Vagina (tissue), 2 donors: ENCODE measurements at regions not wholly inside any gene's neighbourhood (a gene's known extent, or its start where the extent isn't known, plus 50 kb on each side); places are given as distances from the start of the nearest gene placed in this dataset.

ENCODE experiments used
- DNase-seq, 2 donors: peaks; one replicate each; pipeline ENCODE4 v3.0.0-alpha.2; 2017; ENCODE audit errors: extremely low spot score in 2 of 2
- H3K27ac ChIP-seq: fragments of 200-600 bp; sonication (generic); one replicate; pipeline ENCODE4 v1.5.1; 2019
- H3K27me3 ChIP-seq: fragments of 200-600 bp; sonication (generic); one replicate; pipeline ENCODE4 v1.5.1; 2019
- H3K36me3 ChIP-seq, 2 donors: fragments of 200-600 bp; sonication (generic); one replicate each; pipeline ENCODE4 v1.5.1; 2017 to 2019
- H3K4me1 ChIP-seq: fragments of 200-600 bp; sonication (generic); one replicate; pipeline ENCODE4 v1.5.1; 2019
- H3K4me3 ChIP-seq, 2 donors: fragments of 200-600 bp; sonication (generic); 1 replicate in 1 of 2; 2 replicates in 1 of 2; pipeline ENCODE4 v1.5.1; 2016 to 2019
- H3K9me3 ChIP-seq: fragments of 200-600 bp; sonication (generic); one replicate; pipeline ENCODE4 v1.5.1; 2019
- POLR2A ChIP-seq, 2 donors: fragments of 450-650 bp; IDR thresholded peaks; one replicate each; pipeline ENCODE4 v1.6.1; 2017; ENCODE audit warnings: antibody characterized with exemption in 2 of 2, mild to moderate bottlenecking in 2 of 2, moderate library complexity in 2 of 2
- POLR2AphosphoS5 ChIP-seq, 2 donors: sonication (generic); formaldehyde crosslinking; IDR thresholded peaks; one replicate each; pipeline ENCODE4 v1.9.0; 2017; ENCODE audit warnings: antibody characterized with exemption in 2 of 2, mild to moderate bottlenecking in 2 of 2, low read depth in 1 of 2; ENCODE audit not compliant: insufficient read depth in 1 of 2
- intact Hi-C: fragments of 100-400 bp; cut with DNase I; formaldehyde crosslinking; loops from one replicate; pipeline ENCODE4 v1.15.1; 2023
- TF ChIP-seq, protein P1 (sequence below), 3 experiments: fragments of 450-650 bp in 2 of 3; fragments of 200-600 bp in 1 of 3; sonication (generic) in 1 of 3; IDR thresholded peaks; one replicate each; pipeline ENCODE4 v1.5.1; 2017 to 2019; ENCODE audit warnings: antibody characterized with exemption in 3 of 3, mild to moderate bottlenecking in 2 of 3, moderate library complexity in 2 of 3

GRCh38 chr1:4602462-4603294, 51.7 kb upstream of the AJAP1 start:
- H3K36me3 ChIP-seq, result no peaks in the 10 kb centered on the region
- intact Hi-C loops, result no loop called here
- no peaks in the 10 kb centered on the region for H3K4me1 ChIP-seq
- no peaks in the 10 kb centered on the region for H3K9me3 ChIP-seq
- no peak for DNase-seq
- no peak overlapping the region for H3K27ac ChIP-seq
- H3K4me3 ChIP-seq, result no peak overlapping the region
- TF ChIP-seq POLR2AphosphoS5 (IDR thresholded peaks at IDR 0.05; ENCODE audit: insufficient read depth in 1 of 2, low read depth in 1 of 2) (no peak), POLR2A (IDR thresholded peaks at IDR 0.05) (no peak)
- TF ChIP-seq, protein P1, sequence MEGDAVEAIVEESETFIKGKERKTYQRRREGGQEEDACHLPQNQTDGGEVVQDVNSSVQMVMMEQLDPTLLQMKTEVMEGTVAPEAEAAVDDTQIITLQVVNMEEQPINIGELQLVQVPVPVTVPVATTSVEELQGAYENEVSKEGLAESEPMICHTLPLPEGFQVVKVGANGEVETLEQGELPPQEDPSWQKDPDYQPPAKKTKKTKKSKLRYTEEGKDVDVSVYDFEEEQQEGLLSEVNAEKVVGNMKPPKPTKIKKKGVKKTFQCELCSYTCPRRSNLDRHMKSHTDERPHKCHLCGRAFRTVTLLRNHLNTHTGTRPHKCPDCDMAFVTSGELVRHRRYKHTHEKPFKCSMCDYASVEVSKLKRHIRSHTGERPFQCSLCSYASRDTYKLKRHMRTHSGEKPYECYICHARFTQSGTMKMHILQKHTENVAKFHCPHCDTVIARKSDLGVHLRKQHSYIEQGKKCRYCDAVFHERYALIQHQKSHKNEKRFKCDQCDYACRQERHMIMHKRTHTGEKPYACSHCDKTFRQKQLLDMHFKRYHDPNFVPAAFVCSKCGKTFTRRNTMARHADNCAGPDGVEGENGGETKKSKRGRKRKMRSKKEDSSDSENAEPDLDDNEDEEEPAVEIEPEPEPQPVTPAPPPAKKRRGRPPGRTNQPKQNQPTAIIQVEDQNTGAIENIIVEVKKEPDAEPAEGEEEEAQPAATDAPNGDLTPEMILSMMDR (IDR thresholded peaks at IDR 0.05), result no peak
- no peaks in the 10 kb centered on the region for H3K27me3 ChIP-seq

DNA sequence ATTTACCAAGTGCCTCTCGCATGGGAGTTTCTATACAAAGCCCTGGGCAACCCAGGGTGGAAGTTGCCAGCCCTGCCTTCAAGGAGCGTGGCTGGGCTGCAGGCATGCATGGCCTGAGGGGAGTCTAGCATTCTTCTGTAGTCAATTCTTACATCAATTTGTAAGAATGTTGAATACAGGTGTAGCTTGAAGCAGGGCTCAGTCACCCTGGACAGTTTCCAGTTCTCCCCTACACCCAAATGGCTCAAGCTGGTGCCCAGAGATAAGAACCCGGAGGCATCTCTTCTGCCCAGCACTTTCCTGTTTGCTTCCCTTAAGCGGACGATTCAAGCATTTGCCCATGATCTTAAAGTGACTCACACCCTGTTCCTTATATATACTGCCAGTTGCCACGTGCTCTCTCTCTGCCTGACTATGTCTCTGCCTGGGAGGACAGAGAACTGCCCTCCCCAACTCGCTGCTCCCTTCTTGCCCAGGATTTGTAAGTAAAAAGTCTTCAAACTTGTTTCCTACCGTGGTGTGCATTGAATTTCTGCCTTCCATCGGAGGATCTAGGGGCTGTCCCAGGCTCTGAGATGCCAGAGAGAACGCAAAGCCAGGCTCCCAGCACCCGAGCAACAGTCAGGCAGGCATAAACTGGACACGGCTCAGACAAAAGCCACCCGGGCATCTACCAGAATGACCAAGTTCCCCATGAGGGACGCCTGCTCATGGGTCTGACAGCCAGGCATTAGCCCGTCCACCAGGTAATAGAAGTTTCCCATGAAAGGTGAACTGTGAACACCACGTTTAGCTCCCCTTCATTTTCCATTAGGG, 50.9 kb upstream of the AJAP1 start:
- intact Hi-C loops, result no loop called here
- Histone ChIP-seq H3K9me3 (no peaks in the 10 kb centered on the region), H3K27ac (no peak overlapping the region), H3K4me1 (no peaks in the 10 kb centered on the region), H3K36me3 (no peaks in the 10 kb centered on the region), H3K27me3 (no peaks in the 10 kb centered on the region), H3K4me3 (no peak overlapping the region)
- no peak for DNase-seq
- no peak for TF ChIP-seq POLR2A (IDR thresholded peaks at IDR 0.05)
- TF ChIP-seq POLR2AphosphoS5 (IDR thresholded peaks at IDR 0.05; ENCODE audit: insufficient read depth in 1 of 2, low read depth in 1 of 2), result peak in 1 of 2 donors; percentile 13
- TF ChIP-seq, protein P1 (IDR thresholded peaks at IDR 0.05), result no peak
